Activated CD8-positive, alpha-beta T cell treated with anti-CD3 and anti-CD28 coated beads for 36 hours (primary cell): ENCODE measurements at regions not wholly inside any gene's neighbourhood (a gene's known extent, or its start where the extent isn't known, plus 50 kb on each side); places are given as distances from the start of the nearest gene placed in this dataset.

Experiments used
- ATAC-seq: fragments of 200-7000 bp; cut with Tn5 transposase; one replicate; pipeline ENCODE4 v1.10.0; 2021; ENCODE audit warnings: mild to moderate bottlenecking, moderate library complexity
- CTCF ChIA-PET: fragments of 350-600 bp; sonication (Branson Sonifier 250); formaldehyde crosslinking; loops from one replicate; lab custom pipeline; 2021; ENCODE audit warnings: antibody characterized with exemption; lab: Charles Lee
- POLR2A ChIA-PET: fragments of 350-600 bp; sonication (Branson Sonifier 250); formaldehyde crosslinking; loops from one replicate; lab custom pipeline; 2021; ENCODE audit warnings: antibody characterized with exemption; lab: Charles Lee
- DNase-seq: peaks from one replicate; pipeline ENCODE4 v3.0.0-alpha.2; 2020
- H3K27ac Mint-ChIP-seq: one replicate; pipeline ENCODE4 v1.8.0; 2021; ENCODE audit warnings: mild to moderate bottlenecking, mixed read lengths
- H3K27me3 Mint-ChIP-seq: one replicate; pipeline ENCODE4 v1.8.0; 2021; ENCODE audit warnings: mixed read lengths
- H3K36me3 Mint-ChIP-seq: one replicate; pipeline ENCODE4 v1.8.0; 2021; ENCODE audit warnings: low read depth, mixed read lengths
- H3K4me1 Mint-ChIP-seq: one replicate; pipeline ENCODE4 v1.8.0; 2021; ENCODE audit warnings: low read depth, mixed read lengths
- H3K4me3 Mint-ChIP-seq: one replicate; pipeline ENCODE4 v1.8.0; 2021; ENCODE audit warnings: mild to moderate bottlenecking, moderate library complexity, mixed read lengths
- H3K9me3 Mint-ChIP-seq: one replicate; pipeline ENCODE4 v1.8.0; 2021; ENCODE audit warnings: mixed read lengths
- intact Hi-C: fragments of 100-400 bp; cut with micrococcal nuclease; formaldehyde crosslinking; loops from one replicate; pipeline ENCODE4 v1.10.0; 2022
- TF ChIP-seq, protein P1 (sequence below): fragments of 200-600 bp; IDR thresholded peaks from one replicate; pipeline ENCODE4 v1.8.0; 2022; ENCODE audit warnings: antibody characterized with exemption, mild to moderate bottlenecking

DNA sequence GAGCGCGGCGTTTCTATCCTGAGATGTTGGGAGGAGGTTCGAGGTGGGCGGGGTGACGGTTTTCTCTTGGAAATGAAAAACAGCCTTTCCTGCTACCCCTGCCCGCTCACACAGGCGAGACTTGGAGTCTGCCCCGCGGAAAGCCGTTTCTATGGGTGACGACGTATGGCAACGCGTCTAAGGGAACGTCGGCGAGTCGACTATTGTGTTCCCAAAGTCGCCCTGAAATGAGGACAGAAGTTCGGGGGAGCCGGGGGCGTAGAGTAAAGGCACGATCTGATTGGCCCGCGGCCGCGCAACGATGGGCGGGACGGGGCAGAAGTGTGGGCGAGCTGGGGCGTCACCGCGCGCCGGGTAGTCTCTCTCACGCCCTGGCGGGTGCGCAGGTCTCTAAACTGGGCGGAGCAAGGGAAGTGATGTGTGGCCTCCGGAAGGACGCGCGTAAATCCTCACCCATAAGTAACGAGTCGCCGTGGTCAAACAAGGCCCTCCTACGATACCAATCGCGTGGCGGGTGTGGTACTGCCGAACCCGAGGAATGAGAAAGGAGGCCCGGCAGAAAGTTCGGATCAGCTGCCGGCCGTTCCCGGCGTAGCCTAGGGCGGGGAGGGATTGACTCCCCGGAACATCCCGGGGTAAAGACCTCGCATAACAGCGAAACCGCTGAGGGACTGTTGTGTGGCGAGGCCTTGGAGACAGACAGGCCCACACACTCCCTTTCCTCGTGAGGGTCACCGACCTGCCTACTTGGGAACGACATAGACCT is 89.6 kb downstream of the FAM161A start:
- intact Hi-C loops, result loop anchor here (10.0 kb wide), 1 partner anchor 69 kb away; no protein-coding TSS in a partner anchor
- Mint-ChIP-seq H3K4me1 (peaks cover 15% of the 10 kb centered on the region), H3K36me3 (peaks cover 8% of the 10 kb centered on the region), H3K4me3 (peak overlapping the region; percentile 95), H3K27ac (peak overlapping the region; percentile 95), H3K27me3 (no peaks in the 10 kb centered on the region), H3K9me3 (peaks cover 2% of the 10 kb centered on the region)
- TF ChIP-seq, protein P1, sequence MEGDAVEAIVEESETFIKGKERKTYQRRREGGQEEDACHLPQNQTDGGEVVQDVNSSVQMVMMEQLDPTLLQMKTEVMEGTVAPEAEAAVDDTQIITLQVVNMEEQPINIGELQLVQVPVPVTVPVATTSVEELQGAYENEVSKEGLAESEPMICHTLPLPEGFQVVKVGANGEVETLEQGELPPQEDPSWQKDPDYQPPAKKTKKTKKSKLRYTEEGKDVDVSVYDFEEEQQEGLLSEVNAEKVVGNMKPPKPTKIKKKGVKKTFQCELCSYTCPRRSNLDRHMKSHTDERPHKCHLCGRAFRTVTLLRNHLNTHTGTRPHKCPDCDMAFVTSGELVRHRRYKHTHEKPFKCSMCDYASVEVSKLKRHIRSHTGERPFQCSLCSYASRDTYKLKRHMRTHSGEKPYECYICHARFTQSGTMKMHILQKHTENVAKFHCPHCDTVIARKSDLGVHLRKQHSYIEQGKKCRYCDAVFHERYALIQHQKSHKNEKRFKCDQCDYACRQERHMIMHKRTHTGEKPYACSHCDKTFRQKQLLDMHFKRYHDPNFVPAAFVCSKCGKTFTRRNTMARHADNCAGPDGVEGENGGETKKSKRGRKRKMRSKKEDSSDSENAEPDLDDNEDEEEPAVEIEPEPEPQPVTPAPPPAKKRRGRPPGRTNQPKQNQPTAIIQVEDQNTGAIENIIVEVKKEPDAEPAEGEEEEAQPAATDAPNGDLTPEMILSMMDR, result no peak
- POLR2A ChIA-PET, result interaction anchor here (0.7 to 0.8 kb wide), 2 partner anchors 236 to 712 kb away, joined by 3 to 4 read pairs; no protein-coding TSS in a partner anchor
- DNase-seq, result peak; percentile 98
- CTCF ChIA-PET, result interaction anchor here (1.4 kb wide), 1 partner anchor 11 kb away, joined by 3 read pairs; no protein-coding TSS in a partner anchor
- peak; percentile 98 for ATAC-seq

DNA sequence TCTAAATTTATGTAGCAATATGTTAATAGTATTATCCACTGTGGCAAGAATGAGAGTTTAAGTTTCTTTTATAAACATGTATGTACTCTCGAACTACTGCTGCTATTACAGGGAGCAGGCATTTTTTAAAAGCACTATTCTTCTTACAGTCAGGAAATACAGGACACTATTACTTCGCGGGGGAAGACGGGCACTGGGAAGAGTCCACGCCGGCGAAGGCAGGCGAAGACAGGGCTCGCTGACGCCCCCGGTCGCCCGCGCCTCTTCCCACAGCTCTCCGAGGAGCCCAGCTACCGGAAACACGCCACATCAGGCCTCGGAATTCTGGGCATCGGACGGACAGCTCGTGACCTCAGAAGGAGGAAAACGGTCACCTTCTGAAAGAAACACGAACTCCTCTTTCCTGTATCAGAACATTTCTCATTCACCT is 90.2 kb downstream of the FAM161A start:
- no peak for DNase-seq
- H3K9me3 Mint-ChIP-seq, result peaks cover 2% of the 10 kb centered on the region
- peak; percentile 3 for ATAC-seq
- H3K4me3 Mint-ChIP-seq, result peak overlapping the region; percentile 95
- no peaks in the 10 kb centered on the region for H3K27me3 Mint-ChIP-seq
- H3K27ac Mint-ChIP-seq, result peak overlapping the region; percentile 95
- intact Hi-C loops, result loop anchor here (10.0 kb wide), 1 partner anchor 69 kb away; no protein-coding TSS in a partner anchor
- peaks cover 8% of the 10 kb centered on the region for H3K36me3 Mint-ChIP-seq
- ChIA-PET CTCF (interaction anchor here (1.4 kb wide), 1 partner anchor 12 kb away, joined by 3 read pairs; no protein-coding TSS in a partner anchor), POLR2A (interaction anchor here (0.7 to 0.8 kb wide), 2 partner anchors 236 to 712 kb away, joined by 3 to 4 read pairs; no protein-coding TSS in a partner anchor)
- peaks cover 17% of the 10 kb centered on the region for H3K4me1 Mint-ChIP-seq
- TF ChIP-seq, protein P1, result no peak

DNA sequence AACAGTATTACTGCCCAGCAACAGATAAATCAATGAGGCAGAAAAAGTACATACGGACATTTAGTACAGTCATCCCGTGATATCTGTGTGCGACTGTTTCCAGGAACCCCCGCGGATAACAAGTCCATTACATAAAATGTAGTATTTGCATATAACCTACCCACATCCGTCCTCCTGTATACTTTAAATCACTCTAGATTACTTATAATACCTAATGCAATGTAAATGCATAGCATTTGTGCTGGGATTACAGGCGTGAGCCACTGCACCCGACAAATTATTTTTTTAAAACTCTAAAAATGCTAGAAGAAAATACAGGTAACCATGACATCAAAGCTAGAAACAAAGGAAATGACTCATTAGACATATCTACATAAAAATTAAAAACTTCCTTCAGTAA is 91.6 kb downstream of the FAM161A start:
- peaks cover 17% of the 10 kb centered on the region for H3K4me1 Mint-ChIP-seq
- ChIA-PET CTCF (no interaction called here), POLR2A (no interaction called here)
- H3K27ac Mint-ChIP-seq, result peak overlapping the region; percentile 67
- no peak overlapping the region for H3K4me3 Mint-ChIP-seq
- no peak for ATAC-seq
- no peaks in the 10 kb centered on the region for H3K27me3 Mint-ChIP-seq
- H3K36me3 Mint-ChIP-seq, result peaks cover 8% of the 10 kb centered on the region
- intact Hi-C loops, result loop anchor here (10.0 kb wide), 1 partner anchor 67 kb away; no protein-coding TSS in a partner anchor
- H3K9me3 Mint-ChIP-seq, result peaks cover 2% of the 10 kb centered on the region
- DNase-seq, result peak; percentile 46
- TF ChIP-seq, protein P1, result no peak

DNA sequence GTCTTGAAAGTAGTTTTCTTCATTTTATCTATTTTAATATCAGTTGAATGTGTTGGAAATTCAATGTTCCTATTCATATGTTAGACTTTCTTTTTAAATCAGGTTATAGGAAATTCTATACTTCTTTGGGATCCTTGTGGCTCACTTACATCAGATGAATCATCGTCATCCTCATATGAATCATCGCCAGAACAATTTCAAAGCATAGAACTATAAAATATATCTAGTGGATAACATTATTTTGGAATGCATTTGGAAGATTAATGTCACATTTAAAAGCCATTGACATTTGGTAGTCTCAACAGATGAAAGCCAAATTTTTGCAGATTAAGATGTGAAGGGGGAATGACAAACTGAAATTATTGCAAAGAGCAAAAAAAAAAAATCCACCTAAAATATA is 94.1 kb downstream of the FAM161A start:
- intact Hi-C loops, result loop anchor here (10.0 kb wide), 1 partner anchor 65 kb away; no protein-coding TSS in a partner anchor
- Mint-ChIP-seq H3K4me1 (peaks cover 17% of the 10 kb centered on the region), H3K4me3 (no peak overlapping the region), H3K9me3 (peaks cover 3% of the 10 kb centered on the region), H3K27ac (no peak overlapping the region), H3K36me3 (peaks cover 8% of the 10 kb centered on the region), H3K27me3 (no peaks in the 10 kb centered on the region)
- POLR2A ChIA-PET, result no interaction called here
- CTCF ChIA-PET, result no interaction called here
- DNase-seq, result no peak
- TF ChIP-seq, protein P1, result no peak
- no peak for ATAC-seq

DNA sequence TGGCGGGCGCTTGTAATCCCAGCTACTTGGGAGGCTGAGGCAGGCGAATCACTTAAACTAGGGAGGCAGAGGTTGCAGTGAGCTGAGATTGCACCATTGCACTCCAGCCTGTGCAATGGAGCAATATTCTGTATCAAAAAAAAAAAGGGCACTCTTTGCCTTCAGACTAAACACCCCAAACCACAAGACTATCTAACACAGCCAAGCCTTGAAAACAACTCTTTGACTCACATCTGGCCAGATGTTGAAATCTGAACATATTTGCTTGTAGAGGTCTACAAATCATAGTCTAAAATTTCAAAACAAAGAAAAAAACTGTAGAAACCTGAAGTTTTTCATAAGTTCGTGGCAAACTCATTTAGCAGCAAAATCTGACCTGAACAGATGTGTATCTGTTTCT is 94.9 kb downstream of the FAM161A start:
- CTCF ChIA-PET, result no interaction called here
- Mint-ChIP-seq H3K27me3 (no peaks in the 10 kb centered on the region), H3K9me3 (peaks cover 4% of the 10 kb centered on the region), H3K4me1 (peaks cover 17% of the 10 kb centered on the region), H3K36me3 (peaks cover under 1% of the 10 kb centered on the region), H3K4me3 (no peak overlapping the region), H3K27ac (no peak overlapping the region)
- no peak for ATAC-seq
- no peak for DNase-seq
- TF ChIP-seq, protein P1, result no peak
- POLR2A ChIA-PET, result no interaction called here
- intact Hi-C loops, result no loop called here
